OCI-LY1 (cell line): ENCODE measurements at regions not wholly inside any gene's neighbourhood (a gene's known extent, or its start where the extent isn't known, plus 50 kb on each side); places are given as distances from the start of the nearest gene placed in this dataset.

Source experiments
- H2AFZ ChIP-seq: fragments of 200-600 bp; sonication (generic), shearing (Covaris generic); 2 replicates; pipeline ENCODE4 v1.6.0; 2014; ENCODE audit warnings: antibody characterized with exemption, mild to moderate bottlenecking, low read length
- H3F3A ChIP-seq: fragments of 200-600 bp; sonication (generic), shearing (Covaris generic); 2 replicates; pipeline ENCODE4 v1.6.0; 2014; ENCODE audit warnings: mild to moderate bottlenecking, antibody characterized with exemption, low read length, moderate library complexity; ENCODE audit not compliant: insufficient read depth
- H3K27ac ChIP-seq: fragments of 200-600 bp; sonication (generic); 2 replicates; pipeline ENCODE4 v1.5.1; 2014; ENCODE audit warnings: low read length, mixed run types, mild to moderate bottlenecking, low read depth; ENCODE audit not compliant: poor library complexity, severe bottlenecking
- H3K27me3 ChIP-seq: fragments of 200-600 bp; sonication (generic); 2 replicates; pipeline ENCODE4 v1.6.0; 2014; ENCODE audit warnings: antibody characterized with exemption, mild to moderate bottlenecking, low read length, moderate library complexity; ENCODE audit not compliant: insufficient read depth
- H3K36me3 ChIP-seq: fragments of 200-600 bp; sonication (generic); 2 replicates; pipeline ENCODE4 v1.6.1; 2014; ENCODE audit warnings: mild to moderate bottlenecking, antibody characterized with exemption, low read length, moderate library complexity, mixed read lengths; ENCODE audit not compliant: insufficient read depth
- H3K4me1 ChIP-seq: fragments of 200-600 bp; sonication (generic); 2 replicates; pipeline ENCODE4 v1.5.1; 2014; ENCODE audit warnings: mild to moderate bottlenecking, low read length, moderate library complexity; ENCODE audit not compliant: insufficient read depth, severe bottlenecking
- H3K4me2 ChIP-seq: fragments of 200-600 bp; sonication (generic), shearing (Covaris generic); 2 replicates; pipeline ENCODE4 v1.6.1; 2014; ENCODE audit warnings: low read length
- H3K4me3 ChIP-seq: fragments of 200-600 bp; sonication (generic); 2 replicates; pipeline ENCODE4 v1.5.1; 2014; ENCODE audit warnings: low read length, low read depth, mild to moderate bottlenecking, mixed read lengths; ENCODE audit not compliant: poor library complexity, severe bottlenecking
- H3K79me2 ChIP-seq: fragments of 200-600 bp; shearing (Covaris generic); 2 replicates; pipeline ENCODE4 v1.6.1; 2016; ENCODE audit warnings: mixed run types, low read length, mixed read lengths; ENCODE audit not compliant: insufficient read depth
- H3K9ac ChIP-seq: fragments of 200-600 bp; sonication (generic), shearing (Covaris generic); 2 replicates; pipeline ENCODE4 v1.6.1; 2014; ENCODE audit warnings: mild to moderate bottlenecking, low read length, mixed read lengths
- H3K9me2 ChIP-seq: fragments of 200-600 bp; sonication (generic), shearing (Covaris generic); 2 replicates; pipeline ENCODE4 v1.6.1; 2014; ENCODE audit warnings: low read depth, mild to moderate bottlenecking, low read length, mixed read lengths
- H3K9me3 ChIP-seq: fragments of 200-600 bp; shearing (Covaris generic); 2 replicates; pipeline ENCODE4 v1.6.1; 2014; ENCODE audit warnings: low read length, mixed read lengths
- H4K20me1 ChIP-seq: fragments of 200-600 bp; sonication (generic), shearing (Covaris generic); 2 replicates; pipeline ENCODE4 v1.6.0; 2016; ENCODE audit warnings: mild to moderate bottlenecking, low read length; ENCODE audit not compliant: insufficient read depth
- CTCF ChIP-seq: fragments of 200-600 bp; sonication (generic), shearing (Covaris generic); IDR thresholded peaks from 2 replicates; pipeline ENCODE4 v1.5.1; 2017; ENCODE audit warnings: mild to moderate bottlenecking, antibody characterized with exemption, low read length, moderate library complexity, mixed read lengths
- EZH2 ChIP-seq: fragments of 200-600 bp; sonication (generic), shearing (Covaris generic); IDR thresholded peaks from 2 replicates; pipeline ENCODE4 v1.8.0; 2017; ENCODE audit warnings: borderline replicate concordance, mixed run types, mild to moderate bottlenecking, antibody characterized with exemption, low read length, moderate library complexity, mixed read lengths

- no peak overlapping the region for H2AFZ ChIP-seq
- H3K4me2 ChIP-seq = no peak overlapping the region
- no peaks in the 10 kb centered on the region for H3K79me2 ChIP-seq
- no peaks in the 10 kb centered on the region for H4K20me1 ChIP-seq
- H3K4me3 ChIP-seq = no peak overlapping the region
- H3K9me3 ChIP-seq = no peaks in the 10 kb centered on the region
- H3K4me1 ChIP-seq = no peaks in the 10 kb centered on the region
- no peaks in the 10 kb centered on the region for H3K27me3 ChIP-seq
- no peaks in the 10 kb centered on the region for H3K36me3 ChIP-seq
- H3K9me2 ChIP-seq = no peaks in the 10 kb centered on the region
- no peak overlapping the region for H3K9ac ChIP-seq
- no peaks in the 10 kb centered on the region for H3F3A ChIP-seq
- no peak for TF ChIP-seq CTCF
- no peak for TF ChIP-seq EZH2
- H3K27ac ChIP-seq = no peak overlapping the region
Observed at GRCh38 chr15:97259943-97260342, 700.6 kb upstream of the ARRDC4 start.

- H3K9ac ChIP-seq = no peak overlapping the region
- H3K27ac ChIP-seq = no peak overlapping the region
- TF ChIP-seq EZH2 (no peak), CTCF (no peak)
- H3K27me3 ChIP-seq = no peaks in the 10 kb centered on the region
- H3K36me3 ChIP-seq = no peaks in the 10 kb centered on the region
- H4K20me1 ChIP-seq = no peaks in the 10 kb centered on the region
- no peaks in the 10 kb centered on the region; the same call in 1 of the 2 replicates for H3F3A ChIP-seq
- no peak overlapping the region for H3K4me2 ChIP-seq
- H3K4me3 ChIP-seq = no peak overlapping the region
- H2AFZ ChIP-seq = no peak overlapping the region
- no peaks in the 10 kb centered on the region for H3K9me2 ChIP-seq
- H3K4me1 ChIP-seq = no peaks in the 10 kb centered on the region
- no peaks in the 10 kb centered on the region for H3K79me2 ChIP-seq
- no peaks in the 10 kb centered on the region for H3K9me3 ChIP-seq
Observed at GRCh38 chr15:97301166-97301565, 659.3 kb upstream of the ARRDC4 start.

GRCh38 chr15:97316362-97316761 is 644.1 kb upstream of the ARRDC4 start:
- Histone ChIP-seq H3K9ac (no peak overlapping the region), H3K4me1 (no peaks in the 10 kb centered on the region), H4K20me1 (no peaks in the 10 kb centered on the region), H3K27ac (no peak overlapping the region), H3F3A (no peaks in the 10 kb centered on the region), H3K4me3 (no peak overlapping the region), H3K27me3 (no peaks in the 10 kb centered on the region), H2AFZ (no peak overlapping the region), H3K9me2 (no peaks in the 10 kb centered on the region), H3K79me2 (no peaks in the 10 kb centered on the region), H3K9me3 (no peaks in the 10 kb centered on the region), H3K4me2 (no peak overlapping the region), H3K36me3 (no peaks in the 10 kb centered on the region)
- TF ChIP-seq CTCF = no peak
